ENCODE measurements at regions not wholly inside any gene's neighbourhood (a gene's known extent, or its start where the extent isn't known, plus 50 kb on each side); places are given as distances from the start of the nearest gene placed in this dataset.

DNA sequence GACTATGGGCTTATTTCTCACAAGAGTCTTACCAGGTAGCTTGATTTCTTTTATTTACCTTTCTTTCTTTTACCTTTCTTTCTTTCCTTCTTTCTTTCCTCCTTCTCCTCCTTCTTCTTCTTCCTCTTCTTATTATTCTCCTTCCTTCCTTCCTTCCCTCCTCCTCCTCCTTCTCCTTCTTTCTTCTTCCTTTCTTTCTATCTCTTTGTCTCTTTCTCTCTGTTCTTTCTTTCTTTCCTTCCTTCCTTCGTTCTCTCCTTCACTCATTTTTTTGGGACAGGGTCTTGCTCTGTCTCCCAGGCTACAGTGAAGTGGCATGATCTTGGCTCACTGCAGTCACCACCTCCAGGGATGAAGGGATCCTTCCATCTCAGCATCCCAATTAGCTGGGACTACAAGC lies 363.6 kb upstream of the MAF start:
- TF ChIP-seq EZH2 (IDR thresholded peaks at IDR 0.05; ENCODE audit: borderline replicate concordance, low read depth, low read length, poor library complexity, severe bottlenecking) (no peak), CTCF (conservative IDR thresholded peaks at IDR 0.05; ENCODE audit: low read depth, low read length) (no peak)
